HepG2 (cell line): ENCODE measurements at regions not wholly inside any gene's neighbourhood (a gene's known extent, or its start where the extent isn't known, plus 50 kb on each side); places are given as distances from the start of the nearest gene placed in this dataset.

Experiments used
- ATAC-seq: fragments of 200-7000 bp; cut with Tn5 transposase; 3 replicates; pipeline ENCODE4 v1.9.1; 2020; ENCODE audit warnings: mild to moderate bottlenecking, moderate library complexity
- BruUV-seq: library from RNA; stranded (reverse); fragments of 400-500 nt; replicated peaks from 2 replicates; lab custom pipeline; 2021; lab: Mats Ljungman, UMichigan
- CTCF ChIA-PET: fragments of 300-600 bp; formaldehyde crosslinking; extraction: SDS; loops from one replicate; lab custom pipeline; 2021; ENCODE audit warnings: low total read pairs, inconsistent platforms, low intra/inter-chr PET ratio; lab: Yijun Ruan, JAX
- POLR2A ChIA-PET: fragments of 350-600 bp; sonication (Branson Sonifier 250); formaldehyde crosslinking; loops from one replicate; lab custom pipeline; 2020; ENCODE audit warnings: antibody characterized with exemption, inconsistent platforms; lab: Yijun Ruan, JAX
- DNase-seq: peaks from one replicate; pipeline ENCODE4 v3.0.0-alpha.2; 2015; ENCODE audit warnings: low spot score
- FAIRE-seq: peaks from 3 replicates; lab custom pipeline; 2011; peaks lifted over from hg19 to GRCh38; lab: Jason Lieb, UNC
- H2AFZ ChIP-seq: one replicate; pipeline ENCODE4 v1.6.1; 2011; ENCODE audit warnings: low read length, inconsistent platforms
- H3K27ac ChIP-seq: fragments of 300-600 bp; 3 replicates; pipeline ENCODE4 v1.8.0; 2011; ENCODE audit warnings: mixed run types, mild to moderate bottlenecking, mixed read lengths, low read length, inconsistent platforms; ENCODE audit not compliant: insufficient read depth; ENCODE audit errors: extremely low read length
- H3K27me3 ChIP-seq, 2 experiments: fragments of 200-600 bp in 1 of 2; 2 replicates in 1 of 2; 3 replicates in 1 of 2; pipeline versions ENCODE4 v1.6.0 to v1.8.0; 2011; ENCODE audit warnings: low read length in 2 of 2, mild to moderate bottlenecking in 2 of 2, moderate library complexity in 2 of 2, inconsistent platforms in 1 of 2; ENCODE audit not compliant: insufficient read depth in 2 of 2, control insufficient read depth in 1 of 2
- H3K36me3 ChIP-seq, 2 experiments: fragments of 200-600 bp in 1 of 2; replicated peaks in 1 of 2; 2 replicates in 1 of 2; 3 replicates in 1 of 2; pipeline versions ENCODE4 v1.5.1 to v1.8.0; 2011; ENCODE audit warnings: low read length in 2 of 2, inconsistent platforms in 1 of 2; ENCODE audit not compliant: insufficient read depth in 2 of 2, control insufficient read depth in 1 of 2
- H3K4me1 ChIP-seq: 2 replicates; pipeline ENCODE4 v1.5.1; 2012; ENCODE audit warnings: low read length, inconsistent platforms; ENCODE audit not compliant: insufficient read depth
- H3K4me2 ChIP-seq: 2 replicates; pipeline ENCODE4 v1.6.0; 2011; ENCODE audit warnings: low read depth, low read length, inconsistent platforms
- H3K4me3 ChIP-seq, 3 experiments: fragments of 200-600 bp in 1 of 3; sonication (generic), shearing (Covaris generic) in 1 of 3; replicated peaks in 1 of 3; 2 replicates each; pipeline ENCODE4 v1.5.1; 2011 to 2016; ENCODE audit warnings: low read length in 3 of 3, inconsistent platforms in 2 of 3, low read depth in 2 of 3, mild to moderate bottlenecking in 2 of 3, control low read depth in 1 of 3, mixed read lengths in 1 of 3; ENCODE audit not compliant: insufficient read depth in 1 of 3
- H3K79me2 ChIP-seq: one replicate; pipeline ENCODE4 v1.6.1; 2011; ENCODE audit warnings: low read length, inconsistent platforms; ENCODE audit not compliant: insufficient read depth
- H3K9ac ChIP-seq: 2 replicates; pipeline ENCODE4 v1.6.0; 2011; ENCODE audit warnings: mild to moderate bottlenecking, low read depth, low read length, inconsistent platforms; ENCODE audit not compliant: insufficient read depth
- H3K9me3 ChIP-seq: 2 replicates; pipeline ENCODE4 v1.5.1; 2012; ENCODE audit warnings: mild to moderate bottlenecking, low read length
- H4K20me1 ChIP-seq: 2 replicates; pipeline ENCODE4 v1.6.0; 2011; ENCODE audit warnings: inconsistent platforms, mild to moderate bottlenecking, low read length, moderate library complexity; ENCODE audit not compliant: insufficient read depth
- MAFK ChIP-seq, 2 experiments: IDR thresholded peaks in 1 of 2; conservative IDR thresholded peaks in 1 of 2; 2 replicates each; pipeline ENCODE4 v1.6.1; 2011; ENCODE audit warnings: improper control_type of control experiment in 2 of 2, low read length in 2 of 2
- NFKB2 ChIP-seq: sonication (generic); formaldehyde crosslinking; IDR thresholded peaks from 2 replicates; pipeline ENCODE4 v1.4.0; 2020; ENCODE audit warnings: missing genetic modification reagents, borderline replicate concordance
- PPARG ChIP-seq: conservative IDR thresholded peaks from 2 replicates; pipeline ENCODE4 v1.6.1; 2016; ENCODE audit warnings: missing biosample characterization, missing genetic modification reagents
- PRPF4 ChIP-seq: fragments of 200-400 bp; formaldehyde crosslinking; IDR thresholded peaks from 2 replicates; pipeline ENCODE4 v1.6.1; 2016; ENCODE audit warnings: low read length, low read depth; ENCODE audit not compliant: poor library complexity, severe bottlenecking
- ZBTB7B ChIP-seq: sonication (generic); formaldehyde crosslinking; IDR thresholded peaks from 2 replicates; pipeline ENCODE4 v1.4.0; 2020; ENCODE audit warnings: missing genetic modification reagents
- ZC3H4 ChIP-seq: sonication (generic); formaldehyde crosslinking; IDR thresholded peaks from 2 replicates; pipeline ENCODE4 v1.4.0; 2020; ENCODE audit warnings: missing genetic modification reagents, borderline replicate concordance
- ZNF446 ChIP-seq: sonication (generic); formaldehyde crosslinking; IDR thresholded peaks from 2 replicates; pipeline ENCODE4 v1.5.0; 2020; ENCODE audit warnings: mild to moderate bottlenecking, missing genetic modification reagents
- ZNF7 ChIP-seq: IDR thresholded peaks from 2 replicates; pipeline ENCODE4 v1.6.1; 2016; ENCODE audit warnings: missing biosample characterization, missing genetic modification reagents
- WGBS: methylation state at CpG from one replicate; pipeline ENCODE4 v1.1.6; 2017; ENCODE audit warnings: low lambda C conversion rate; 5-methylcytosine and 5-hydroxymethylcytosine counted together
- in situ Hi-C: cut with HindIII; loops from 2 replicates; pipeline ENCODE4 v1.10.0; 2017; ENCODE audit warnings: low pct_unique_long_range_greater_than_20kb; ENCODE audit not compliant: extremely low pct_ligation_motif_present
- intact Hi-C: fragments of 100-400 bp; cut with micrococcal nuclease; formaldehyde crosslinking; loops from one replicate; pipeline ENCODE4 v1.10.0; 2022; ENCODE audit not compliant: unreplicated experiment
- TF ChIP-seq, protein P1 (sequence below): sonication (generic); formaldehyde crosslinking; IDR thresholded peaks from 2 replicates; pipeline ENCODE4 v1.8.1; 2023; ENCODE audit warnings: mild to moderate bottlenecking, moderate library complexity, missing genetic modification reagents
- TF ChIP-seq, protein P2 (sequence below): sonication (generic); formaldehyde crosslinking; IDR thresholded peaks from 2 replicates; pipeline ENCODE4 v1.4.0; 2020; ENCODE audit warnings: missing genetic modification reagents; ENCODE audit errors: not compliant biosample characterization
- TF ChIP-seq, protein P3 (sequence below): sonication (generic); formaldehyde crosslinking; conservative IDR thresholded peaks from 2 replicates; pipeline ENCODE4 v1.4.0; 2020; ENCODE audit warnings: missing genetic modification reagents

DNA sequence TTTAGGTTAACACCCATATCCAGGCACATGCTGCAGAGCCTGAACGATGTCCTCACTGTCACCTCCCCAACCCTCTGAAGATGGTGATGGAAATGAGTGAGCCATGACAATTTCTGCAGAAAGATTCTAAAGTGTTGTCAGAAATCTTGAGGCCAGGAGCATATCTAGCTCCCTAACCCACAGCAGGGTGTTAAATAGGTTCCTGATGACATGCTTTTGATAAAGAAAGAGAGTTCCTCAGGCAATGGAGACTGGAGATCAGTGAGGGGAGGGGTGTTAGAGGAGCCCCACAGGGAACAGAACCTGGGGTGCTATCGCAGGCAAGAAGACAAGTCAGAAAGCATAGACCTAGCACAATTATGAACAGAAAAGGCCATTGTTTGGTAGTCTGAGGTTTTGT is 95.7 kb downstream of the ENC1 start:
- POLR2A ChIA-PET: no interaction called here

More for the DNA sequence above, 95.7 kb downstream of the ENC1 start:
- Histone ChIP-seq H4K20me1 (no peaks in the 10 kb centered on the region), H3K9me3 (no peaks in the 10 kb centered on the region), H3K36me3 (no peaks in the 10 kb centered on the region), H3K4me3 (no peak overlapping the region), H3K27me3 (no peaks in the 10 kb centered on the region), H3K79me2 (no peaks in the 10 kb centered on the region), H2AFZ (no peak overlapping the region), H3K9ac (no peak overlapping the region), H3K4me1 (peaks cover 54% of the 10 kb centered on the region), H3K27ac (no peak overlapping the region), H3K4me2 (no peak overlapping the region)
- ATAC-seq (no peak), FAIRE-seq (no peak), DNase-seq (no peak)
- WGBS: 91% methylated on average over 2 of the region's 2 CpGs
- no TSS peak for BruUV-seq
- intact Hi-C loops: no loop called here
- CTCF ChIA-PET: no interaction called here
- TF ChIP-seq, protein P1, sequence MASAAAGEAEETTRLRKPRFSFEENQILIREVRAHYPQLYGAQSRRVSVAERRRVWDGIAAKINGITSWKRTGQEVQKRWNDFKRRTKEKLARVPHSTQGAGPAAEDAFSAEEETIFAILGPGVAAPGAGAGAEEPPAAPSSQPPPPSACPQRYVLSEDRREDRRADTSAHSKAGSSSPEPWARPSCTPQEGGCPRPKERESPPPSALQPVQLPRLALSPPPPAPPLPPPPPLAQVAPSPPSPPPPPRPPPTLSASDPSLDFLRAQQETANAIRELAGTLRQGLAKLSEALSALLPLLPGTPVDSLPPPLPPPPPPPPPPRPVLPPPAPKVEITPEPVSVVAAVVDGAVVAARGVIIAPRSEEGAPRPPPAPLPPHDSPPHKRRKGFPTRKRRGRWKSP (CRISPR knock-in tag): no peak
- no peak for TF ChIP-seq MAFK (conservative IDR thresholded peaks at IDR 0.05 in 1 of 2, IDR thresholded peaks at IDR 0.05 in 1 of 2; ENCODE audit: low read length in 2 of 2)
- no peak for TF ChIP-seq ZC3H4 (CRISPR knock-in tag)
- no peak for TF ChIP-seq ZNF446 (CRISPR knock-in tag)
- TF ChIP-seq PPARG: no peak
- no peak for TF ChIP-seq ZNF7
- no peak for TF ChIP-seq NFKB2 (CRISPR knock-in tag)
- TF ChIP-seq ZBTB7B (CRISPR knock-in tag): no peak
- TF ChIP-seq, protein P2, sequence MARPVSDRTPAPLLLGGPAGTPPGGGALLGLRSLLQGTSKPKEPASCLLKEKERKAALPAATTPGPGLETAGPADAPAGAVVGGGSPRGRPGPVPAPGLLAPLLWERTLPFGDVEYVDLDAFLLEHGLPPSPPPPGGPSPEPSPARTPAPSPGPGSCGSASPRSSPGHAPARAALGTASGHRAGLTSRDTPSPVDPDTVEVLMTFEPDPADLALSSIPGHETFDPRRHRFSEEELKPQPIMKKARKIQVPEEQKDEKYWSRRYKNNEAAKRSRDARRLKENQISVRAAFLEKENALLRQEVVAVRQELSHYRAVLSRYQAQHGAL (CRISPR knock-in tag): no peak
- TF ChIP-seq, protein P3, sequence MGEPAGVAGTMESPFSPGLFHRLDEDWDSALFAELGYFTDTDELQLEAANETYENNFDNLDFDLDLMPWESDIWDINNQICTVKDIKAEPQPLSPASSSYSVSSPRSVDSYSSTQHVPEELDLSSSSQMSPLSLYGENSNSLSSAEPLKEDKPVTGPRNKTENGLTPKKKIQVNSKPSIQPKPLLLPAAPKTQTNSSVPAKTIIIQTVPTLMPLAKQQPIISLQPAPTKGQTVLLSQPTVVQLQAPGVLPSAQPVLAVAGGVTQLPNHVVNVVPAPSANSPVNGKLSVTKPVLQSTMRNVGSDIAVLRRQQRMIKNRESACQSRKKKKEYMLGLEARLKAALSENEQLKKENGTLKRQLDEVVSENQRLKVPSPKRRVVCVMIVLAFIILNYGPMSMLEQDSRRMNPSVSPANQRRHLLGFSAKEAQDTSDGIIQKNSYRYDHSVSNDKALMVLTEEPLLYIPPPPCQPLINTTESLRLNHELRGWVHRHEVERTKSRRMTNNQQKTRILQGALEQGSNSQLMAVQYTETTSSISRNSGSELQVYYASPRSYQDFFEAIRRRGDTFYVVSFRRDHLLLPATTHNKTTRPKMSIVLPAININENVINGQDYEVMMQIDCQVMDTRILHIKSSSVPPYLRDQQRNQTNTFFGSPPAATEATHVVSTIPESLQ: no peak
- TF ChIP-seq PRPF4: no peak
- in situ Hi-C loops: no loop called here
